Esophagus muscularis mucosa (tissue), 3 donors: ENCODE measurements at regions not wholly inside any gene's neighbourhood (a gene's known extent, or its start where the extent isn't known, plus 50 kb on each side); places are given as distances from the start of the nearest gene placed in this dataset.

Source experiments
- CTCF ChIP-seq, 3 experiments: fragments of 200-600 bp in 2 of 3; fragments of 450-650 bp in 1 of 3; sonication (generic) in 2 of 3; IDR thresholded peaks; one replicate each; pipeline ENCODE4 v1.5.1; 2017 to 2019; ENCODE audit warnings: antibody characterized with exemption in 3 of 3, mild to moderate bottlenecking in 2 of 3, moderate library complexity in 1 of 3
- EP300 ChIP-seq: sonication (generic); formaldehyde crosslinking; IDR thresholded peaks from one replicate; pipeline ENCODE4 v1.6.1; 2017; ENCODE audit warnings: antibody characterized with exemption

- no peak for TF ChIP-seq EP300
- no peak for TF ChIP-seq CTCF (IDR thresholded peaks at IDR 0.05)
These were observed 329.3 kb downstream of the ENC1 start for GRCh38 chr5:74310997-74311930.
